Esophagus muscularis mucosa (tissue), 4 donors: ENCODE measurements at regions not wholly inside any gene's neighbourhood (a gene's known extent, or its start where the extent isn't known, plus 50 kb on each side); places are given as distances from the start of the nearest gene placed in this dataset.

Experiments used
- DNase-seq: peaks from one replicate; pipeline ENCODE4 v3.0.0-alpha.2; 2017; ENCODE audit errors: extremely low spot score
- H3K27ac ChIP-seq, 4 donors: fragments of 200-600 bp; sonication (generic); replicated peaks in 1 of 4; 1 replicate in 3 of 4; 2 replicates in 1 of 4; pipeline ENCODE4 v1.5.1; 2016 to 2019; ENCODE audit warnings: mild to moderate bottlenecking in 1 of 4
- H3K27me3 ChIP-seq, 4 donors: fragments of 200-600 bp; sonication (generic); one replicate each; pipeline versions ENCODE4 v1.5.1 to v1.6.0; 2016 to 2019
- H3K36me3 ChIP-seq, 4 donors: fragments of 200-600 bp; sonication (generic); one replicate each; pipeline ENCODE4 v1.5.1; 2016 to 2019
- H3K4me1 ChIP-seq, 4 donors: fragments of 200-600 bp; sonication (generic); one replicate each; pipeline ENCODE4 v1.5.1; 2016 to 2019
- H3K4me3 ChIP-seq, 4 donors: fragments of 200-600 bp; sonication (generic); 1 replicate in 2 of 4; 2 replicates in 2 of 4; pipeline ENCODE4 v1.5.1; 2016 to 2019; ENCODE audit warnings: mild to moderate bottlenecking in 4 of 4, moderate library complexity in 1 of 4
- H3K9me3 ChIP-seq, 4 donors: fragments of 200-600 bp; sonication (generic); 1 replicate in 3 of 4; 2 replicates in 1 of 4; pipeline ENCODE4 v1.5.1; 2016 to 2019
- CTCF ChIP-seq, 3 experiments: fragments of 200-600 bp in 2 of 3; fragments of 450-650 bp in 1 of 3; sonication (generic) in 2 of 3; IDR thresholded peaks; one replicate each; pipeline ENCODE4 v1.5.1; 2017 to 2019; ENCODE audit warnings: antibody characterized with exemption in 3 of 3, mild to moderate bottlenecking in 2 of 3, moderate library complexity in 1 of 3
- EP300 ChIP-seq: sonication (generic); formaldehyde crosslinking; IDR thresholded peaks from one replicate; pipeline ENCODE4 v1.6.1; 2017; ENCODE audit warnings: antibody characterized with exemption
- POLR2A ChIP-seq: fragments of 450-650 bp; IDR thresholded peaks from one replicate; pipeline ENCODE4 v1.6.1; 2017; ENCODE audit warnings: antibody characterized with exemption, moderate library complexity, mild to moderate bottlenecking, low read depth
- POLR2AphosphoS5 ChIP-seq, 2 donors: sonication (generic); formaldehyde crosslinking; IDR thresholded peaks; one replicate each; pipeline ENCODE4 v1.6.1; 2017; ENCODE audit warnings: antibody characterized with exemption in 2 of 2
- WGBS: methylation state at CpG from one replicate; pipeline ENCODE4 v1.1.5; 2018; 5-methylcytosine and 5-hydroxymethylcytosine counted together
- intact Hi-C: fragments of 100-400 bp; cut with DNase I; formaldehyde crosslinking; loops from one replicate; pipeline ENCODE4 v1.15.1; 2023

GRCh38 chr6:119661628-119662027, 312.1 kb upstream of the MAN1A1 start:
- Histone ChIP-seq H3K9me3 (no peaks in the 10 kb centered on the region), H3K27ac (no peak overlapping the region), H3K36me3 (no peaks in the 10 kb centered on the region), H3K27me3 (no peaks in the 10 kb centered on the region), H3K4me1 (no peaks in the 10 kb centered on the region), H3K4me3 (no peak overlapping the region)
- TF ChIP-seq POLR2A (no peak), POLR2AphosphoS5 (IDR thresholded peaks at IDR 0.05) (no peak)
- intact Hi-C loops: no loop called here
- DNase-seq: no peak

- Histone ChIP-seq H3K9me3 (no peaks in the 10 kb centered on the region), H3K4me3 (no peak overlapping the region), H3K4me1 (no peaks in the 10 kb centered on the region), H3K27ac (no peak overlapping the region), H3K27me3 (no peaks in the 10 kb centered on the region), H3K36me3 (no peaks in the 10 kb centered on the region)
- intact Hi-C loops: no loop called here
- TF ChIP-seq EP300 (no peak), CTCF (IDR thresholded peaks at IDR 0.05) (no peak)
- 90% methylated on average over 4 of the region's 4 CpGs for WGBS
- DNase-seq: no peak
These were observed 311.5 kb upstream of the MAN1A1 start for GRCh38 chr6:119661078-119661477.

GRCh38 chr6:119658917-119659316, 309.4 kb upstream of the MAN1A1 start:
- Histone ChIP-seq H3K36me3 (no peaks in the 10 kb centered on the region), H3K4me1 (no peaks in the 10 kb centered on the region), H3K4me3 (no peak overlapping the region), H3K27ac (no peak overlapping the region), H3K27me3 (no peaks in the 10 kb centered on the region), H3K9me3 (no peaks in the 10 kb centered on the region)
- no peak for DNase-seq
- intact Hi-C loops: no loop called here
- TF ChIP-seq POLR2A: no peak
- TF ChIP-seq POLR2AphosphoS5 (IDR thresholded peaks at IDR 0.05): no peak
- no peak for TF ChIP-seq EP300
- TF ChIP-seq CTCF (IDR thresholded peaks at IDR 0.05): no peak

- Histone ChIP-seq H3K36me3 (no peaks in the 10 kb centered on the region), H3K4me3 (no peak overlapping the region), H3K9me3 (no peaks in the 10 kb centered on the region), H3K27ac (no peak overlapping the region), H3K4me1 (no peaks in the 10 kb centered on the region), H3K27me3 (no peaks in the 10 kb centered on the region)
- intact Hi-C loops: no loop called here
- no peak for DNase-seq
- TF ChIP-seq POLR2AphosphoS5 (IDR thresholded peaks at IDR 0.05) (no peak), EP300 (no peak)
- 97% methylated on average over 1 of the region's 1 CpG for WGBS
These were observed 305.6 kb upstream of the MAN1A1 start for GRCh38 chr6:119655124-119655523.

GRCh38 chr6:119653329-119653728, 303.8 kb upstream of the MAN1A1 start:
- intact Hi-C loops: no loop called here
- whole genome bisulfite sequencing: 80% methylated on average over 2 of the region's 2 CpGs
- TF ChIP-seq CTCF (IDR thresholded peaks at IDR 0.05) (no peak), POLR2A (no peak)

GRCh38 chr6:119649531-119649930, 300.0 kb upstream of the MAN1A1 start:
- no peak for DNase-seq
- H3K4me3 ChIP-seq: no peak overlapping the region
- H3K9me3 ChIP-seq: no peaks in the 10 kb centered on the region
- H3K4me1 ChIP-seq: no peaks in the 10 kb centered on the region
- no peak overlapping the region for H3K27ac ChIP-seq
- no peaks in the 10 kb centered on the region for H3K36me3 ChIP-seq
- WGBS: 91% methylated on average over 6 of the region's 6 CpGs
- H3K27me3 ChIP-seq: no peaks in the 10 kb centered on the region
- TF ChIP-seq POLR2A: no peak
- TF ChIP-seq CTCF (IDR thresholded peaks at IDR 0.05): no peak
- TF ChIP-seq EP300: no peak
- TF ChIP-seq POLR2AphosphoS5 (IDR thresholded peaks at IDR 0.05): no peak
- intact Hi-C loops: no loop called here

More at GRCh38 chr6:119653329-119653728, 303.8 kb upstream of the MAN1A1 start:
- Histone ChIP-seq H3K9me3 (no peaks in the 10 kb centered on the region), H3K4me1 (no peaks in the 10 kb centered on the region), H3K27me3 (no peaks in the 10 kb centered on the region), H3K36me3 (no peaks in the 10 kb centered on the region), H3K4me3 (no peak overlapping the region), H3K27ac (no peak overlapping the region)
- DNase-seq: no peak
